CD4-positive, alpha-beta T cell (primary cell): ENCODE measurements at regions not wholly inside any gene's neighbourhood (a gene's known extent, or its start where the extent isn't known, plus 50 kb on each side); places are given as distances from the start of the nearest gene placed in this dataset.

Source experiments
- ATAC-seq: fragments of 200-7000 bp; cut with Tn5 transposase; one replicate; pipeline ENCODE4 v1.10.0; 2022; ENCODE audit warnings: mild to moderate bottlenecking; ENCODE audit not compliant: poor library complexity
- CTCF ChIA-PET: fragments of 350-600 bp; sonication (Branson Sonifier 250); formaldehyde crosslinking; loops from one replicate; lab custom pipeline; 2021; ENCODE audit warnings: antibody characterized with exemption, inconsistent platforms; lab: Charles Lee
- POLR2A ChIA-PET: fragments of 350-600 bp; sonication (Branson Sonifier 250); formaldehyde crosslinking; loops from one replicate; lab custom pipeline; 2021; ENCODE audit warnings: antibody characterized with exemption, inconsistent platforms; lab: Charles Lee
- DNase-seq, 14 experiments: peaks; one replicate each; pipeline ENCODE4 v3.0.0-alpha.2; 2013 to 2020; ENCODE audit warnings: mixed read lengths in 2 of 14
- H3K27ac ChIP-seq, 2 donors: one replicate each; pipeline versions ENCODE4 v1.5.1 to v1.7.0; 2013; ENCODE audit warnings: low read length in 2 of 2, low read depth in 1 of 2, mild to moderate bottlenecking in 1 of 2
- H3K27me3 ChIP-seq, 2 experiments: 1 replicate in 1 of 2; 2 replicates in 1 of 2; pipeline versions ENCODE4 v1.6.1 to v1.7.0; 2013; ENCODE audit warnings: low read length in 2 of 2, control low read depth in 1 of 2, mild to moderate bottlenecking in 1 of 2, moderate library complexity in 1 of 2; ENCODE audit not compliant: insufficient read depth in 2 of 2, control insufficient read depth in 1 of 2
- H3K36me3 ChIP-seq: one replicate; pipeline ENCODE4 v1.6.1; 2013; ENCODE audit warnings: low read length, control low read depth; ENCODE audit not compliant: insufficient read depth
- H3K4me1 ChIP-seq: one replicate; pipeline ENCODE4 v1.6.1; 2013; ENCODE audit warnings: low read length, control low read depth; ENCODE audit not compliant: insufficient read depth
- H3K4me3 ChIP-seq: one replicate; pipeline ENCODE4 v1.5.1; 2013; ENCODE audit warnings: mild to moderate bottlenecking, low read length, moderate library complexity
- H3K9me3 ChIP-seq, 2 experiments: 1 replicate in 1 of 2; 2 replicates in 1 of 2; pipeline versions ENCODE4 v1.6.1 to v1.7.0; 2013; ENCODE audit warnings: low read length in 2 of 2, mild to moderate bottlenecking in 2 of 2, control low read depth in 1 of 2, moderate library complexity in 1 of 2; ENCODE audit not compliant: control insufficient read depth in 1 of 2, insufficient read depth in 1 of 2
- H3K27ac Mint-ChIP-seq: one replicate; pipeline ENCODE4 v1.8.0; 2020; ENCODE audit warnings: mixed read lengths
- H3K27me3 Mint-ChIP-seq: one replicate; pipeline ENCODE4 v1.8.0; 2021; ENCODE audit warnings: mixed read lengths
- H3K36me3 Mint-ChIP-seq: one replicate; pipeline ENCODE4 v1.8.0; 2021; ENCODE audit warnings: low read depth, mixed read lengths
- H3K4me1 Mint-ChIP-seq: one replicate; pipeline ENCODE4 v1.8.0; 2021; ENCODE audit warnings: low read depth, mixed read lengths
- H3K4me3 Mint-ChIP-seq: one replicate; pipeline ENCODE4 v1.8.0; 2020; ENCODE audit warnings: mild to moderate bottlenecking, mixed read lengths
- H3K9me3 Mint-ChIP-seq: one replicate; pipeline ENCODE4 v1.8.0; 2020; ENCODE audit warnings: mixed read lengths
- CTCF ChIP-seq: fragments of 200-600 bp; IDR thresholded peaks from one replicate; pipeline ENCODE4 v1.8.0; 2022; ENCODE audit warnings: antibody characterized with exemption, mild to moderate bottlenecking
- intact Hi-C, 2 experiments: fragments of 100-400 bp; cut with DNase I in 1 of 2; cut with micrococcal nuclease in 1 of 2; formaldehyde crosslinking; loops; one replicate each; pipeline versions ENCODE4 v1.15.1 to v1.9.0; 2023 to 2025; cut with DNase I, micrococcal nuclease

GRCh38 chr2:122595065-122595464 is 839.6 kb downstream of the TSN start:
- no peak for TF ChIP-seq CTCF
- CTCF ChIA-PET: no interaction called here

GRCh38 chr2:122596598-122596997 is 841.1 kb downstream of the TSN start:
- ChIA-PET POLR2A (no interaction called here), CTCF (no interaction called here)
- no peak overlapping the region for H3K4me3 Mint-ChIP-seq
- no peaks in the 10 kb centered on the region for H3K4me1 Mint-ChIP-seq
- ATAC-seq (no peak), DNase-seq (no peak)
- no peaks in the 10 kb centered on the region for H3K36me3 Mint-ChIP-seq
- intact Hi-C loops: no loop called here
- peaks cover 11% of the 10 kb centered on the region for H3K9me3 Mint-ChIP-seq
- no peak overlapping the region for H3K27ac Mint-ChIP-seq
- Histone ChIP-seq H3K27me3 (no peaks in the 10 kb centered on the region), H3K4me3 (no peak overlapping the region), H3K27ac (no peak overlapping the region), H3K9me3 (peaks cover 0 to 4% of the 10 kb centered on the region in 2 experiments), H3K4me1 (no peaks in the 10 kb centered on the region), H3K36me3 (no peaks in the 10 kb centered on the region)
- H3K27me3 Mint-ChIP-seq: no peaks in the 10 kb centered on the region
- no peak for TF ChIP-seq CTCF

More at GRCh38 chr2:122595065-122595464, 839.6 kb downstream of the TSN start:
- Mint-ChIP-seq H3K9me3 (peaks cover 11% of the 10 kb centered on the region), H3K27ac (no peak overlapping the region), H3K27me3 (no peaks in the 10 kb centered on the region), H3K36me3 (no peaks in the 10 kb centered on the region), H3K4me3 (no peak overlapping the region), H3K4me1 (no peaks in the 10 kb centered on the region)
- no peak overlapping the region for H3K4me3 ChIP-seq
- no peak for DNase-seq
- peaks cover 0 to 4% of the 10 kb centered on the region in 2 experiments for H3K9me3 ChIP-seq
- no peaks in the 10 kb centered on the region for H3K36me3 ChIP-seq
- no peaks in the 10 kb centered on the region for H3K27me3 ChIP-seq
- H3K4me1 ChIP-seq: no peaks in the 10 kb centered on the region
- ATAC-seq: no peak
- no peak overlapping the region for H3K27ac ChIP-seq
- POLR2A ChIA-PET: no interaction called here
- intact Hi-C loops: no loop called here

- H3K36me3 ChIP-seq: no peaks in the 10 kb centered on the region
- no peak for TF ChIP-seq CTCF
- Mint-ChIP-seq H3K4me3 (no peak overlapping the region), H3K27ac (no peak overlapping the region), H3K9me3 (peaks cover 5% of the 10 kb centered on the region), H3K27me3 (no peaks in the 10 kb centered on the region), H3K36me3 (no peaks in the 10 kb centered on the region), H3K4me1 (no peaks in the 10 kb centered on the region)
- POLR2A ChIA-PET: no interaction called here
- CTCF ChIA-PET: no interaction called here
- no peaks in the 10 kb centered on the region for H3K27me3 ChIP-seq
- H3K4me1 ChIP-seq: no peaks in the 10 kb centered on the region
- H3K9me3 ChIP-seq: peaks cover 0 to 4% of the 10 kb centered on the region in 2 experiments
- DNase-seq (no peak), ATAC-seq (no peak)
- H3K27ac ChIP-seq: no peak overlapping the region
- intact Hi-C loops: no loop called here
- no peak overlapping the region for H3K4me3 ChIP-seq
Observed at GRCh38 chr2:122598784-122599183, 843.3 kb downstream of the TSN start.
